ENCODE measurements at regions not wholly inside any gene's neighbourhood (a gene's known extent, or its start where the extent isn't known, plus 50 kb on each side); places are given as distances from the start of the nearest gene placed in this dataset.
"Not testable (repeated sequence)": the region's sequence is repeated elsewhere in the genome, so short reads cannot be mapped to it uniquely, and the experiment has no call there.

DNA sequence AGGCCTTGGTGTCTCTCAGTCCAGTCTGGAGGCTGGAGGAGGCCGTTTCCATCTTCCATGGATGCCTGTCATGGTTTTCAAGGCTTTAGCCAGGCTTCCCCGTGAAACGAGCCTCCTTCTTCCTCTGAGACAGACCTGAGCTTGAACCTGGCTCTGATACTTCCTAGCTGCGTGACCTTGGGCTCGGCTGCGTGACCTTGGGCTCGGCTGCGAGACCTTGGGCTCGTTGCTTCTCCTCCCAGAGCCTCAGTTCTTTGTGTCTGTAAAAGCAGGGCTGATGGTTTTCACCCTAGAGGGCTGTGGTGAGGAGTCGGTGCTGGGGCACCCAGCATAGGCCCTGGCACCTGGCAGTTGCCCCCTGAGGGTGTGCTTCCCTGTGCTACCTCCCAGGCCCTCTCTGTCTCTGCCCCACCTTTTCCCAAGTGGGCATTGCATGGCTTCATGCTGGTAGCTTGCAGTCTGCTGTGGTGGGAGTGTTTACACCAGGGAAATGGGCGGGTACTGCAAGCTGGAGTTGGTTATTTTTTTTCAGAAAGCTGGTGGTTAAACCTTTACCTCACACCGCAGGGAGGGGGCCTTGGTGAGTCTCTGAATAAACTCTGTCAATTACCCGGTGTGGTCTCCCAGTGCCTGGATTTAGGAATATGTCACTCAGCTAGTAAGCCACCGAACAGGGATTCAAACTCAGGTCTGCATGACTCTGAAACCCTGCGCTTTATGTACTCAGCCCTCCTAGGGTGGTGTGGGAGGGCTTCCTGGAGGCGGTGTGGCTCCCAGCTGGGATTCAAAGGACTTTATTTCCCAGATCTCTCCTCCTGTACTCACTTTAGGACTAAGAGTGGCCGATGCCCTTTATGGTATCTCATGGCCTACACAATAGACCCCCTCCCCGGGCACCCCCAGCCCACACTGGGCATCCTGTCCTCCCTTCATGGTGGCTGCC, 129.0 kb upstream of the CIBAR2 start:
- DNase-seq (no peak), ATAC-seq (ENCODE audit: insufficient read depth, low FRiP score) (no peak)
- Histone ChIP-seq H3K27ac (ENCODE audit: low read depth in 1 of 2, low read length in 1 of 2) (no peak overlapping the region), H3K36me3 (ENCODE audit: control insufficient read depth in 4 of 4, insufficient read depth in 4 of 4, low read length in 4 of 4) (peaks cover 0 to 4% (median 0%) of the 10 kb centered on the region in 4 donors), H3K9me3 (ENCODE audit: control insufficient read depth in 4 of 4, insufficient read depth in 3 of 4, low read length in 3 of 4) (no peaks in the 10 kb centered on the region), H3K4me3 (no peak overlapping the region), H3K9ac (ENCODE audit: insufficient read depth in 1 of 2, low read length in 2 of 2) (no peak overlapping the region), H3K27me3 (ENCODE audit: control insufficient read depth in 3 of 3, insufficient read depth in 3 of 3, low read length in 2 of 3) (no peaks in the 10 kb centered on the region), H3K4me1 (ENCODE audit: control insufficient read depth in 5 of 5, insufficient read depth in 5 of 5, low read length in 5 of 5) (peaks cover 0 to 52% (median 25%) of the 10 kb centered on the region in 5 donors)
- TF ChIP-seq, protein P1, sequence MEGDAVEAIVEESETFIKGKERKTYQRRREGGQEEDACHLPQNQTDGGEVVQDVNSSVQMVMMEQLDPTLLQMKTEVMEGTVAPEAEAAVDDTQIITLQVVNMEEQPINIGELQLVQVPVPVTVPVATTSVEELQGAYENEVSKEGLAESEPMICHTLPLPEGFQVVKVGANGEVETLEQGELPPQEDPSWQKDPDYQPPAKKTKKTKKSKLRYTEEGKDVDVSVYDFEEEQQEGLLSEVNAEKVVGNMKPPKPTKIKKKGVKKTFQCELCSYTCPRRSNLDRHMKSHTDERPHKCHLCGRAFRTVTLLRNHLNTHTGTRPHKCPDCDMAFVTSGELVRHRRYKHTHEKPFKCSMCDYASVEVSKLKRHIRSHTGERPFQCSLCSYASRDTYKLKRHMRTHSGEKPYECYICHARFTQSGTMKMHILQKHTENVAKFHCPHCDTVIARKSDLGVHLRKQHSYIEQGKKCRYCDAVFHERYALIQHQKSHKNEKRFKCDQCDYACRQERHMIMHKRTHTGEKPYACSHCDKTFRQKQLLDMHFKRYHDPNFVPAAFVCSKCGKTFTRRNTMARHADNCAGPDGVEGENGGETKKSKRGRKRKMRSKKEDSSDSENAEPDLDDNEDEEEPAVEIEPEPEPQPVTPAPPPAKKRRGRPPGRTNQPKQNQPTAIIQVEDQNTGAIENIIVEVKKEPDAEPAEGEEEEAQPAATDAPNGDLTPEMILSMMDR (IDR thresholded peaks at IDR 0.05; ENCODE audit: control extremely low read depth, extremely low read depth): no peak
- 83 to 88% methylated on average over 18 of the region's 18 CpGs for WGBS, 2 donors

DNA sequence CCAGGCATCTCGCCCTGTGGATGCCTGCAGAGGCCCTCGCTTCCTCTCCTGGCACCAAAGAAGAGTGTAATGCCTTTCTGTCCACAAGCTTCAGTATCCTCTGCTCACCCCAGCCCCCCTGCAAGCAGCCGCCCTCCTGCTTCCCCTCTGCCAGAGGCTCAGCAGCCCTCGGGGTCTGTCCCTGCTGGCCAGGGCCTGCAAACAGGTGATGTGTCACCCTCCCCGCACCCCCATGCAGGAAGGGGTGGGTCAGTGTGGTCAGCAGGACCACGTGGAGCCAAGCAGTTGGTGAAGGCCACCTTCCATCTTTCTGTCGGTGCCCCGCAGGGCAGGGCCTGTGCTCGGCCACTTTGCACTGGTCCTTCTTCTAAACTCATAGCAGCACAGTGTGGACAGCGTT, 129.9 kb upstream of the CIBAR2 start:
- H3K9me3 ChIP-seq (ENCODE audit: control insufficient read depth in 4 of 4, insufficient read depth in 3 of 4, low read length in 3 of 4): no peaks in the 10 kb centered on the region
- H3K27me3 ChIP-seq (ENCODE audit: control insufficient read depth in 3 of 3, insufficient read depth in 3 of 3, low read length in 2 of 3): no peaks in the 10 kb centered on the region
- no peak for ATAC-seq (ENCODE audit: insufficient read depth, low FRiP score)
- H3K4me1 ChIP-seq (ENCODE audit: control insufficient read depth in 5 of 5, insufficient read depth in 5 of 5, low read length in 5 of 5): peaks cover 0 to 52% (median 22%) of the 10 kb centered on the region in 5 donors
- peaks cover 0 to 4% (median 0%) of the 10 kb centered on the region in 4 donors for H3K36me3 ChIP-seq (ENCODE audit: control insufficient read depth in 4 of 4, insufficient read depth in 4 of 4, low read length in 4 of 4)
- TF ChIP-seq, protein P1 (IDR thresholded peaks at IDR 0.05; ENCODE audit: control extremely low read depth, extremely low read depth): no peak
- no peak for DNase-seq
- no peak overlapping the region for H3K4me3 ChIP-seq
- 80 to 85% methylated on average over 10 of the region's 10 CpGs for WGBS, 2 donors
- H3K9ac ChIP-seq (ENCODE audit: insufficient read depth in 1 of 2, low read length in 2 of 2): no peak overlapping the region
- no peak overlapping the region for H3K27ac ChIP-seq (ENCODE audit: low read depth in 1 of 2, low read length in 1 of 2)

GRCh38 chr16:85243308-85243707, 131.0 kb upstream of the CIBAR2 start:
- DNase-seq (no peak), ATAC-seq (ENCODE audit: insufficient read depth, low FRiP score) (no peak)
- Histone ChIP-seq H3K4me1 (ENCODE audit: control insufficient read depth in 5 of 5, insufficient read depth in 5 of 5, low read length in 5 of 5) (peaks cover 0 to 54% (median 25%) of the 10 kb centered on the region in 5 donors), H3K4me3 (no peak overlapping the region), H3K9me3 (ENCODE audit: control insufficient read depth in 4 of 4, insufficient read depth in 3 of 4, low read length in 3 of 4) (no peaks in the 10 kb centered on the region), H3K36me3 (ENCODE audit: control insufficient read depth in 4 of 4, insufficient read depth in 4 of 4, low read length in 4 of 4) (peaks cover 0 to 4% (median 0%) of the 10 kb centered on the region in 4 donors), H3K27ac (ENCODE audit: low read depth in 1 of 2, low read length in 1 of 2) (no peak overlapping the region), H3K9ac (ENCODE audit: insufficient read depth in 1 of 2, low read length in 2 of 2) (no peak overlapping the region), H3K27me3 (ENCODE audit: control insufficient read depth in 3 of 3, insufficient read depth in 3 of 3, low read length in 2 of 3) (no peaks in the 10 kb centered on the region)
- TF ChIP-seq, protein P1 (IDR thresholded peaks at IDR 0.05; ENCODE audit: control extremely low read depth, extremely low read depth): no peak
- 92% methylated on average over 12 of the region's 12 CpGs for WGBS, 2 donors

DNA sequence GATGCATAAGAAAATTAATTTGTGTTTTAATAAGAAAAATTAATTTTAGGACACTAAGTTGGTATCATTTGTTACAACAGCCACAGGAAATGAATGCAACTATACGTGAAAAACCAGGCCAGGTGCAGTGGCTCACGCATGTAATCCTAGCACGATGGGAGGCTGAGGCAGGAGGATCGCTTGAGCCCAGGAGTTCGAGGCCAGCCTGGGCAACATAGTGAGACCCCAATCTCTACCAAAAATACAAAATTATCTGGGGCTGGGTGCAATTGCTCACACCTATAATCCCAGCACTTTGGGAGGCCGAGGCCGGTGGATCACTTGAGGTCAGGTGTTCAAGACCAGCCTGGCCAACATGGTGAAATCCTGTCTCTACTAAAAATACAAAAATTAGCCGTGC, 132.2 kb upstream of the CIBAR2 start:
- H3K9me3 ChIP-seq (ENCODE audit: control insufficient read depth in 4 of 4, insufficient read depth in 3 of 4, low read length in 3 of 4); H3K27ac ChIP-seq (ENCODE audit: low read depth in 1 of 2, low read length in 1 of 2); ATAC-seq (ENCODE audit: insufficient read depth, low FRiP score); H3K27me3 ChIP-seq (ENCODE audit: control insufficient read depth in 3 of 3, insufficient read depth in 3 of 3, low read length in 2 of 3); H3K36me3 ChIP-seq (ENCODE audit: control insufficient read depth in 4 of 4, insufficient read depth in 4 of 4, low read length in 4 of 4); H3K9ac ChIP-seq (ENCODE audit: insufficient read depth in 1 of 2, low read length in 2 of 2); H3K4me3 ChIP-seq; DNase-seq: not testable (repeated sequence)
- peaks cover 0 to 52% (median 15%) of the 10 kb centered on the region in 5 donors for H3K4me1 ChIP-seq (ENCODE audit: control insufficient read depth in 5 of 5, insufficient read depth in 5 of 5, low read length in 5 of 5)
- WGBS, 2 donors: 90 to 92% methylated on average over 8 of the region's 8 CpGs
